ENCODE measurements at regions not wholly inside any gene's neighbourhood (a gene's known extent, or its start where the extent isn't known, plus 50 kb on each side); places are given as distances from the start of the nearest gene placed in this dataset.

- no peak overlapping the region for H3K4me3 ChIP-seq
- in situ Hi-C loops (cut with MboI; ENCODE audit: low pct_ligation_motif_present in 1 of 4, low pct_unique_long_range_greater_than_20kb in 1 of 4, low sequenced_read_pairs in 3 of 4) = no loop called here
- H3K9me3 ChIP-seq = no peaks in the 10 kb centered on the region
- no peaks in the 10 kb centered on the region for H3K36me3 ChIP-seq
- no peak for DNase-seq
- WGBS, 2 donors (ENCODE audit: low coverage in 1 of 2) = 44 to 54% methylated on average over 1 to 3 of the region's 3 CpGs
- no peaks in the 10 kb centered on the region for H3K4me1 ChIP-seq
- intact Hi-C loops (cut with DNase I; ENCODE audit: low total_unique reads) = no loop called here
- no peak overlapping the region for H3K27ac ChIP-seq
- H3K27me3 ChIP-seq = no peaks in the 10 kb centered on the region
- TF ChIP-seq POLR2AphosphoS5 (IDR thresholded peaks at IDR 0.05) (no peak), POLR2A (IDR thresholded peaks at IDR 0.05) (no peak), EP300 (IDR thresholded peaks at IDR 0.05; ENCODE audit: low read depth) (no peak), CTCF (IDR thresholded peaks at IDR 0.05) (no peak)
Observed at GRCh38 chr6:23952245-23952644, 173.8 kb upstream of the NRSN1 start.

- no peaks in the 10 kb centered on the region for H3K4me1 ChIP-seq
- H3K27me3 ChIP-seq = no peaks in the 10 kb centered on the region
- no peak overlapping the region for H3K4me3 ChIP-seq
- no peak for TF ChIP-seq CTCF (IDR thresholded peaks at IDR 0.05)
- TF ChIP-seq POLR2AphosphoS5 (IDR thresholded peaks at IDR 0.05) = no peak
- TF ChIP-seq POLR2A (IDR thresholded peaks at IDR 0.05) = no peak
- TF ChIP-seq EP300 (IDR thresholded peaks at IDR 0.05; ENCODE audit: low read depth) = no peak
- H3K36me3 ChIP-seq = no peaks in the 10 kb centered on the region
- in situ Hi-C loops (cut with MboI; ENCODE audit: low pct_ligation_motif_present in 1 of 4, low pct_unique_long_range_greater_than_20kb in 1 of 4, low sequenced_read_pairs in 3 of 4) (no loop called here), intact Hi-C loops (cut with DNase I; ENCODE audit: low total_unique reads) (no loop called here)
- H3K9me3 ChIP-seq = no peaks in the 10 kb centered on the region
- H3K27ac ChIP-seq = no peak overlapping the region
- no peak for DNase-seq
- 52 to 53% methylated on average over 3 of the region's 3 CpGs for WGBS, 2 donors (ENCODE audit: low coverage in 1 of 2)
Observed at GRCh38 chr6:23953976-23954375, 172.0 kb upstream of the NRSN1 start.

- Histone ChIP-seq H3K27ac (no peak overlapping the region), H3K9me3 (no peaks in the 10 kb centered on the region), H3K4me3 (no peak overlapping the region), H3K4me1 (no peaks in the 10 kb centered on the region), H3K27me3 (no peaks in the 10 kb centered on the region), H3K36me3 (no peaks in the 10 kb centered on the region)
- intact Hi-C loops (cut with DNase I; ENCODE audit: low total_unique reads) = no loop called here
- in situ Hi-C loops (cut with MboI; ENCODE audit: low pct_ligation_motif_present in 1 of 4, low pct_unique_long_range_greater_than_20kb in 1 of 4, low sequenced_read_pairs in 3 of 4) = no loop called here
- TF ChIP-seq CTCF (IDR thresholded peaks at IDR 0.05) (no peak), EP300 (IDR thresholded peaks at IDR 0.05; ENCODE audit: low read depth) (no peak), POLR2AphosphoS5 (IDR thresholded peaks at IDR 0.05) (no peak), POLR2A (IDR thresholded peaks at IDR 0.05) (no peak)
- DNase-seq = no peak
- 57% methylated on average over 1 to 3 of the region's 3 CpGs for WGBS, 2 donors (ENCODE audit: low coverage in 1 of 2)
Observed at GRCh38 chr6:23957017-23957416, 169.0 kb upstream of the NRSN1 start.

GRCh38 chr6:23964865-23965264 is 161.2 kb upstream of the NRSN1 start:
- intact Hi-C loops (cut with DNase I; ENCODE audit: low total_unique reads) = no loop called here
- no peak for DNase-seq
- WGBS, 2 donors (ENCODE audit: low coverage in 1 of 2) = 58 to 59% methylated on average over 5 of the region's 5 CpGs
- no peaks in the 10 kb centered on the region for H3K36me3 ChIP-seq
- H3K4me1 ChIP-seq = no peaks in the 10 kb centered on the region
- H3K27me3 ChIP-seq = no peaks in the 10 kb centered on the region
- in situ Hi-C loops (cut with MboI; ENCODE audit: low pct_ligation_motif_present in 1 of 4, low pct_unique_long_range_greater_than_20kb in 1 of 4, low sequenced_read_pairs in 3 of 4) = no loop called here
- no peaks in the 10 kb centered on the region for H3K9me3 ChIP-seq
- TF ChIP-seq EP300 (IDR thresholded peaks at IDR 0.05; ENCODE audit: low read depth) (no peak), POLR2AphosphoS5 (IDR thresholded peaks at IDR 0.05) (no peak), POLR2A (IDR thresholded peaks at IDR 0.05) (no peak), CTCF (IDR thresholded peaks at IDR 0.05) (no peak)
- H3K4me3 ChIP-seq = no peak overlapping the region
- H3K27ac ChIP-seq = no peak overlapping the region

All from transverse colon (tissue), 4 donors.